OCI-LY7 (cell line): ENCODE measurements at regions not wholly inside any gene's neighbourhood (a gene's known extent, or its start where the extent isn't known, plus 50 kb on each side); places are given as distances from the start of the nearest gene placed in this dataset.

ENCODE experiments used
- BruUV-seq: library from RNA; stranded (reverse); fragments of 400-500 nt; replicated peaks from 2 replicates; lab custom pipeline; 2021; lab: Mats Ljungman, UMichigan
- CTCF ChIA-PET: fragments of 300-600 bp; sonication (Branson Sonifier 250); formaldehyde crosslinking; loops from one replicate; lab custom pipeline; 2022; ENCODE audit warnings: antibody characterized with exemption; ENCODE audit not compliant: unreplicated experiment; lab: Charles Lee
- POLR2A ChIA-PET: fragments of 300-600 bp; sonication (Branson Sonifier 250); formaldehyde crosslinking; loops from one replicate; lab custom pipeline; 2022; ENCODE audit warnings: antibody characterized with exemption; lab: Charles Lee
- DNase-seq: peaks from one replicate; pipeline ENCODE4 v3.0.0-alpha.2; 2015; ENCODE audit warnings: low spot score
- H2AFZ ChIP-seq: fragments of 200-600 bp; sonication (generic), shearing (Covaris generic); 2 replicates; pipeline ENCODE4 v1.6.1; 2014; ENCODE audit warnings: mild to moderate bottlenecking, antibody characterized with exemption, low read length, moderate library complexity
- H3K27ac ChIP-seq: fragments of 200-600 bp; sonication (generic); 2 replicates; pipeline ENCODE4 v1.5.1; 2014; ENCODE audit warnings: mixed run types, low read depth, mild to moderate bottlenecking, moderate library complexity, low read length, inconsistent platforms; ENCODE audit not compliant: poor library complexity, severe bottlenecking
- H3K36me3 ChIP-seq: fragments of 200-600 bp; sonication (generic); 2 replicates; pipeline ENCODE4 v1.6.1; 2014; ENCODE audit warnings: mild to moderate bottlenecking, antibody characterized with exemption, low read length, moderate library complexity, mixed read lengths; ENCODE audit not compliant: insufficient read depth
- H3K4me1 ChIP-seq: fragments of 200-600 bp; sonication (generic); 2 replicates; pipeline ENCODE4 v1.5.1; 2014; ENCODE audit warnings: mild to moderate bottlenecking, low read length; ENCODE audit not compliant: insufficient read depth, poor library complexity, severe bottlenecking
- H3K4me2 ChIP-seq: fragments of 200-600 bp; sonication (generic); 2 replicates; pipeline ENCODE4 v1.6.1; 2014; ENCODE audit warnings: mild to moderate bottlenecking, low read length
- H3K4me3 ChIP-seq: fragments of 200-600 bp; sonication (generic); 2 replicates; pipeline ENCODE4 v1.5.1; 2014; ENCODE audit warnings: mild to moderate bottlenecking, low read depth, low read length; ENCODE audit not compliant: poor library complexity, severe bottlenecking
- H3K79me2 ChIP-seq: fragments of 200-600 bp; sonication (generic); 2 replicates; pipeline ENCODE4 v1.6.1; 2016; ENCODE audit warnings: low read depth, mild to moderate bottlenecking, low read length, moderate library complexity, mixed read lengths; ENCODE audit not compliant: insufficient read depth
- H3K9me2 ChIP-seq: fragments of 200-600 bp; sonication (generic); 2 replicates; pipeline ENCODE4 v1.6.1; 2016; ENCODE audit warnings: mild to moderate bottlenecking, low read length, mixed read lengths; ENCODE audit not compliant: insufficient read depth
- H3K9me3 ChIP-seq: fragments of 200-600 bp; sonication (generic); 2 replicates; pipeline ENCODE4 v1.6.1; 2014; ENCODE audit warnings: mild to moderate bottlenecking, mixed run types, low read length, mixed read lengths
- H4K20me1 ChIP-seq: fragments of 200-600 bp; sonication (generic); 2 replicates; pipeline ENCODE4 v1.6.1; 2014; ENCODE audit warnings: mild to moderate bottlenecking, antibody characterized with exemption, low read length, moderate library complexity, mixed read lengths; ENCODE audit not compliant: insufficient read depth
- EZH2phosphoT487 ChIP-seq: fragments of 200-600 bp; sonication (generic); IDR thresholded peaks from 2 replicates; pipeline ENCODE4 v1.6.1; 2018; ENCODE audit warnings: low read depth, borderline replicate concordance, mild to moderate bottlenecking, mixed run types, antibody characterized with exemption, low read length, moderate library complexity, mixed read lengths
- intact Hi-C: fragments of 100-400 bp; cut with micrococcal nuclease; formaldehyde crosslinking; loops from one replicate; pipeline ENCODE4 v1.10.0; 2022; ENCODE audit not compliant: unreplicated experiment
- TF ChIP-seq, protein P1 (sequence below): fragments of 200-600 bp; sonication (generic); conservative IDR thresholded peaks from 2 replicates; pipeline ENCODE4 v1.5.1; 2014; ENCODE audit warnings: mild to moderate bottlenecking, antibody characterized with exemption, low read length, moderate library complexity, mixed read lengths

DNA sequence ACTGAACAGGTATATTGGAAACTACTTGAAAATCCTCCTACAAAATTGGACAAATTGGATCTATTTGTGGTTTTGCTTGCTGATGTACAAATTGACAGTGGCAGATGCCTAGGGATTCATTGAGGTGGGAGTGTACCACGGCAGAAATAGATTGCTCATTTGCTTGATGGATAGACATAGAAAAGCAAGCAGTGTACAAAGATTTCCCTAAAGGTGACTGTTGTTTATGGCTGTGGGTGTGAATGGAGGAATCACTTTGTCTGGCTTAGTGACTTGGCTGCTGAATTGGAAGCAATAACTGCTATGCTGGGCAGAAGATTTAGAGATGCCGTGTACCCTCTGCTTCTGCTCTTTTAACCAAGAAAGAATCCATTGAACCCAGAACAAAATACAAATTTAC is 191.0 kb upstream of the GRID2 start:
- intact Hi-C loops: no loop called here
- no peaks in the 10 kb centered on the region for H3K9me3 ChIP-seq
- no peaks in the 10 kb centered on the region for H3K9me2 ChIP-seq
- no peak for DNase-seq
- no TSS peak for BruUV-seq
- H3K4me2 ChIP-seq: no peak overlapping the region
- CTCF ChIA-PET: no interaction called here
- H3K36me3 ChIP-seq: no peaks in the 10 kb centered on the region
- H3K79me2 ChIP-seq: no peaks in the 10 kb centered on the region
- POLR2A ChIA-PET: interaction anchor here (1.2 kb wide), 1 partner anchor 43 kb away, joined by 3 read pairs; no protein-coding TSS in a partner anchor
- no peaks in the 10 kb centered on the region for H4K20me1 ChIP-seq
- no peak overlapping the region for H2AFZ ChIP-seq
- H3K4me3 ChIP-seq: no peak overlapping the region
- no peak overlapping the region for H3K27ac ChIP-seq
- TF ChIP-seq, protein P1, sequence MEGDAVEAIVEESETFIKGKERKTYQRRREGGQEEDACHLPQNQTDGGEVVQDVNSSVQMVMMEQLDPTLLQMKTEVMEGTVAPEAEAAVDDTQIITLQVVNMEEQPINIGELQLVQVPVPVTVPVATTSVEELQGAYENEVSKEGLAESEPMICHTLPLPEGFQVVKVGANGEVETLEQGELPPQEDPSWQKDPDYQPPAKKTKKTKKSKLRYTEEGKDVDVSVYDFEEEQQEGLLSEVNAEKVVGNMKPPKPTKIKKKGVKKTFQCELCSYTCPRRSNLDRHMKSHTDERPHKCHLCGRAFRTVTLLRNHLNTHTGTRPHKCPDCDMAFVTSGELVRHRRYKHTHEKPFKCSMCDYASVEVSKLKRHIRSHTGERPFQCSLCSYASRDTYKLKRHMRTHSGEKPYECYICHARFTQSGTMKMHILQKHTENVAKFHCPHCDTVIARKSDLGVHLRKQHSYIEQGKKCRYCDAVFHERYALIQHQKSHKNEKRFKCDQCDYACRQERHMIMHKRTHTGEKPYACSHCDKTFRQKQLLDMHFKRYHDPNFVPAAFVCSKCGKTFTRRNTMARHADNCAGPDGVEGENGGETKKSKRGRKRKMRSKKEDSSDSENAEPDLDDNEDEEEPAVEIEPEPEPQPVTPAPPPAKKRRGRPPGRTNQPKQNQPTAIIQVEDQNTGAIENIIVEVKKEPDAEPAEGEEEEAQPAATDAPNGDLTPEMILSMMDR: no peak
- no peak for TF ChIP-seq EZH2phosphoT487
- H3K4me1 ChIP-seq: no peaks in the 10 kb centered on the region

DNA sequence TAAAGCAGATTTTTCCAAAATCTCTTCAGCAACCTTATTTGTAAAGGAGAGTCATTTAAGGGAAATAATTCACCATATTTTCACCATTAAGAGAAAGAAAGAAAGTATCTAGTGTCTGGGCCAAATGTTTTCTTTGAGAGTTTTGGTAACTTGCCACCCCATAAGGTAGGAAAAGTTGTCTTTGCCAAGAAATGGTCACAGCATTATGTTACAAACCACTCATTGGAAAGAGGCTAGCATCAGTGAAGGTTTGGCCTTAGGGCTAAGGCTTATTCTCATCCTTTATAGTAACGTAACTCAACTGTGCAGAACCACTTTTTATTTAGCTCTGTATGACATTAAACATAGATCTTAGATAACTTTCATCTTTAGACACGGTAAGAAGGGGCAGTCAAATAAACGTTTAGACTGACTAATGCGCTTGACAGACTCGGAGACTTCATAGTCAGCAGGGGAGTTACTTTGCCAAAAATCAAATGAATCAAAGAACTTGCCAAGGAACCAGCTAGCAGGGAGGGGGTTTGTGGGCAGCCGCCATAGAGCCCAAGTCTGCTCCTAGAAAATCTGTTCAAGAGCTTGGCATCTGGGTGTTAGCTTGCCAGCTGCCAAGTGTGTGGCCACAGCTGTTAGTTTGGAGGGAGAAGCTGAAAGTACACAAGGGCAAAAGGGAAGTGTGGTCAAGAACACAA is 182.8 kb upstream of the GRID2 start:
- no peaks in the 10 kb centered on the region for H3K9me2 ChIP-seq
- TF ChIP-seq, protein P1: no peak
- no peak for TF ChIP-seq EZH2phosphoT487
- CTCF ChIA-PET: no interaction called here

DNA sequence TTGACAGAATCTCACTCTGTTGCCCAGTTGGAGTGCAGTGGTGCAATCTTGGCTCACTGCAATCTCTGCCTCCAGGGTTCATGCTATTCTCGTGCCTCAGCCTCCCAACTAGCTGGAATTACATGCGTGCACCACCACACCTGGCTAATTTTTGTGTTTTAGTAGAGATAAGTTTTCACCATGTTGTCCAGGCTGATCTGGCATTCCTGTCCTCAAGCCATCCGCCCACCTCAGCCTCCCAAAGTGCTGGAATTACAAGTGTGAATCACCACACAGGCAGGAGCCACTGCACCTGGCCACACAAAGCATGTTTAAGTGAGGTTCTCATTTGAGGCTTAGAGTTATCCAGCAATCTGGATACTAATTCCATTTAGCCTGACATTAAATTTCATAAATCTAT is 180.9 kb upstream of the GRID2 start:
- no peaks in the 10 kb centered on the region for H3K9me2 ChIP-seq

More for the DNA sequence above, 182.8 kb upstream of the GRID2 start:
- no peaks in the 10 kb centered on the region for H3K9me3 ChIP-seq
- H3K79me2 ChIP-seq: no peaks in the 10 kb centered on the region
- H2AFZ ChIP-seq: no peak overlapping the region
- BruUV-seq: no TSS peak
- no peak overlapping the region for H3K27ac ChIP-seq
- H3K4me3 ChIP-seq: no peak overlapping the region
- H3K36me3 ChIP-seq: no peaks in the 10 kb centered on the region
- no peaks in the 10 kb centered on the region for H4K20me1 ChIP-seq
- H3K4me1 ChIP-seq: no peaks in the 10 kb centered on the region
- intact Hi-C loops: no loop called here
- POLR2A ChIA-PET: no interaction called here
- DNase-seq: no peak
- no peak overlapping the region for H3K4me2 ChIP-seq

More for the DNA sequence above, 180.9 kb upstream of the GRID2 start:
- Histone ChIP-seq H3K4me2 (no peak overlapping the region), H4K20me1 (no peaks in the 10 kb centered on the region), H2AFZ (no peak overlapping the region), H3K36me3 (no peaks in the 10 kb centered on the region), H3K4me1 (no peaks in the 10 kb centered on the region), H3K4me3 (no peak overlapping the region), H3K27ac (no peak overlapping the region), H3K9me3 (no peaks in the 10 kb centered on the region), H3K79me2 (no peaks in the 10 kb centered on the region)
- ChIA-PET CTCF (no interaction called here), POLR2A (interaction anchor here (1.1 kb wide), 1 partner anchor 13 kb away, joined by 3 read pairs; no protein-coding TSS in a partner anchor)
- intact Hi-C loops: no loop called here
- no TSS peak for BruUV-seq
- no peak for TF ChIP-seq EZH2phosphoT487
- TF ChIP-seq, protein P1: no peak
- DNase-seq: no peak
